K562 (cell line): ENCODE measurements at regions not wholly inside any gene's neighbourhood (a gene's known extent, or its start where the extent isn't known, plus 50 kb on each side); places are given as distances from the start of the nearest gene placed in this dataset.
A peak's percentile ranks its signal among the peaks of the same experiment; 100 is the strongest.

Experiments used
- ATAC-seq: fragments of 200-7000 bp; cut with Tn5 transposase; 3 replicates; pipeline ENCODE4 v1.9.1; 2020; ENCODE audit warnings: moderate library complexity
- BruUV-seq: library from RNA; stranded (reverse); fragments of 400-500 nt; replicated peaks from 2 replicates; lab custom pipeline; 2021; lab: Mats Ljungman, UMichigan
- CTCF ChIA-PET: fragments of 300-600 bp; formaldehyde crosslinking; extraction: SDS; loops from one replicate; lab custom pipeline; 2021; ENCODE audit warnings: low intra/inter-chr PET ratio; lab: Yijun Ruan, JAX
- POLR2A ChIA-PET: fragments of 300-600, 350-650 bp; sonication (Branson Sonifier 250); formaldehyde crosslinking; extraction: SDS; loops from one replicate; lab custom pipeline; 2021; ENCODE audit warnings: antibody characterized with exemption, inconsistent platforms; lab: Yijun Ruan, JAX
- DNase-seq, 4 experiments: peaks; one replicate each; pipeline versions ENCODE4 v3.0.0 to v3.0.0-alpha.2; 2011 to 2018; ENCODE audit warnings: low spot score in 3 of 4, mixed read lengths in 3 of 4; ENCODE audit errors: extremely low read depth in 1 of 4
- FAIRE-seq: peaks from 2 replicates; lab custom pipeline; 2011; peaks lifted over from hg19 to GRCh38; lab: Jason Lieb, UNC
- H2AFZ ChIP-seq: 2 replicates; pipeline ENCODE4 v1.6.0; 2011; ENCODE audit warnings: low read depth, low read length, control low read depth, inconsistent platforms
- H3K27ac ChIP-seq: fragments of 200-600 bp; 3 replicates; pipeline ENCODE4 v1.8.0; 2011; ENCODE audit warnings: low read depth, mild to moderate bottlenecking, control low read depth, inconsistent platforms, low read length, moderate library complexity, mixed read lengths; ENCODE audit errors: extremely low read depth
- H3K27me3 ChIP-seq, 2 experiments: fragments of 300-600 bp in 1 of 2; 2 replicates in 1 of 2; 3 replicates in 1 of 2; pipeline versions ENCODE4 v1.6.0 to v1.8.0; 2011; ENCODE audit warnings: inconsistent platforms in 2 of 2, low read length in 2 of 2, mild to moderate bottlenecking in 1 of 2, mixed read lengths in 1 of 2, moderate library complexity in 1 of 2; ENCODE audit not compliant: control insufficient read depth in 2 of 2, insufficient read depth in 2 of 2
- H3K36me3 ChIP-seq: fragments of 300-600 bp; 3 replicates; pipeline ENCODE4 v1.8.0; 2011; ENCODE audit warnings: mild to moderate bottlenecking, low read length, inconsistent platforms; ENCODE audit not compliant: control insufficient read depth, insufficient read depth
- H3K4me1 ChIP-seq, 2 experiments: fragments of 200-600 bp in 1 of 2; replicated peaks in 1 of 2; 2 replicates in 1 of 2; 3 replicates in 1 of 2; pipeline versions ENCODE4 v1.5.1 to v1.8.0; 2011; ENCODE audit warnings: inconsistent platforms in 2 of 2, low read length in 2 of 2, mild to moderate bottlenecking in 1 of 2, mixed read lengths in 1 of 2, moderate library complexity in 1 of 2; ENCODE audit not compliant: control insufficient read depth in 2 of 2, insufficient read depth in 2 of 2
- H3K4me2 ChIP-seq: 2 replicates; pipeline ENCODE4 v1.6.1; 2011; ENCODE audit warnings: low read length, control low read depth, inconsistent platforms, mixed read lengths; ENCODE audit not compliant: insufficient read depth
- H3K4me3 ChIP-seq: fragments of 200-600 bp; sonication (generic), shearing (Covaris generic); 2 replicates; pipeline ENCODE4 v1.5.1; 2016; ENCODE audit warnings: control low read depth, inconsistent platforms
- H3K79me2 ChIP-seq: fragments of 200-600 bp; 3 replicates; pipeline ENCODE4 v1.8.0; 2011; ENCODE audit warnings: low read length, inconsistent platforms; ENCODE audit not compliant: control insufficient read depth, insufficient read depth
- H3K9ac ChIP-seq, 2 experiments: 2 replicates each; pipeline versions ENCODE4 v1.6.0 to v1.6.1; 2011; ENCODE audit warnings: low read depth in 2 of 2, low read length in 2 of 2, control low read depth in 1 of 2, inconsistent platforms in 1 of 2, mild to moderate bottlenecking in 1 of 2, mixed read lengths in 1 of 2; ENCODE audit not compliant: insufficient read depth in 1 of 2
- H3K9me1 ChIP-seq: one replicate; pipeline ENCODE4 v1.6.0; 2011; ENCODE audit warnings: inconsistent platforms, mild to moderate bottlenecking, low read length, moderate library complexity; ENCODE audit not compliant: control insufficient read depth, insufficient read depth
- H3K9me3 ChIP-seq: replicated peaks from 2 replicates; pipeline ENCODE4 v1.5.1; 2011; ENCODE audit warnings: low read depth, low read length, inconsistent platforms; ENCODE audit not compliant: control insufficient read depth, insufficient read depth
- H4K20me1 ChIP-seq: replicated peaks from 2 replicates; pipeline ENCODE4 v1.6.1; 2011; ENCODE audit warnings: low read length, inconsistent platforms, mixed read lengths; ENCODE audit not compliant: control insufficient read depth, insufficient read depth
- ELF4 ChIP-seq: fragments of 450-650 bp; formaldehyde crosslinking; IDR thresholded peaks from 2 replicates; pipeline ENCODE4 v1.4.0; 2022; ENCODE audit warnings: missing genetic modification characterization
- KAT2B ChIP-seq: IDR thresholded peaks from one replicate; pipeline ENCODE4 v1.6.1; 2012; ENCODE audit warnings: low read depth, mild to moderate bottlenecking, control low read depth, inconsistent platforms, low read length, moderate library complexity
- MTA1 ChIP-seq: fragments of 450-650 bp; IDR thresholded peaks from 2 replicates; pipeline ENCODE4 v1.6.1; 2017; ENCODE audit warnings: borderline replicate concordance
- NFE2 ChIP-seq: IDR thresholded peaks from 2 replicates; pipeline ENCODE4 v1.6.1; 2014; ENCODE audit warnings: antibody characterized with exemption, low read depth
- RAD21 ChIP-seq, 2 experiments: fragments of 250-450 bp in 1 of 2; fragments of 450-650 bp in 1 of 2; sonication (Bioruptor Pico) in 1 of 2; formaldehyde crosslinking in 1 of 2; IDR thresholded peaks in 1 of 2; conservative IDR thresholded peaks in 1 of 2; 2 replicates each; pipeline versions ENCODE4 v1.4.0 to v1.8.0; 2020 to 2022; ENCODE audit warnings: mild to moderate bottlenecking in 2 of 2, moderate library complexity in 1 of 2
- ZNF232 ChIP-seq: sonication (generic); formaldehyde crosslinking; IDR thresholded peaks from 2 replicates; pipeline ENCODE4 v1.8.0; 2022; ENCODE audit warnings: mild to moderate bottlenecking, missing genetic modification reagents
- WGBS: fragments of 100-300 bp; shearing (Covaris generic); methylation state at CpG from one replicate; pipeline ENCODE4 v1.1.6; 2016; ENCODE audit warnings: low coverage, mixed read lengths; ENCODE audit not compliant: insufficient coverage; ENCODE audit errors: missing lambda C conversion rate; 5-methylcytosine and 5-hydroxymethylcytosine counted together
- in situ Hi-C: fragments of 300-500 bp; cut with MboI; formaldehyde crosslinking; loops from 4 replicates; pipeline ENCODE4 v1.15.0; 2018; ENCODE audit warnings: inconsistent platforms, mixed read lengths
- intact Hi-C: fragments of 100-400 bp; cut with micrococcal nuclease; formaldehyde crosslinking; loops from 2 replicates; pipeline ENCODE4 v1.14.2; 2022
- TF ChIP-seq, protein P1 (sequence below): fragments of 450-650 bp; formaldehyde crosslinking; IDR thresholded peaks from 2 replicates; pipeline ENCODE4 v1.4.0; 2022; ENCODE audit warnings: mild to moderate bottlenecking, moderate library complexity
- TF ChIP-seq, protein P2 (sequence below): fragments of 250-450 bp; sonication (Bioruptor Pico); IDR thresholded peaks from 2 replicates; pipeline ENCODE4 v1.4.0; 2020

DNA sequence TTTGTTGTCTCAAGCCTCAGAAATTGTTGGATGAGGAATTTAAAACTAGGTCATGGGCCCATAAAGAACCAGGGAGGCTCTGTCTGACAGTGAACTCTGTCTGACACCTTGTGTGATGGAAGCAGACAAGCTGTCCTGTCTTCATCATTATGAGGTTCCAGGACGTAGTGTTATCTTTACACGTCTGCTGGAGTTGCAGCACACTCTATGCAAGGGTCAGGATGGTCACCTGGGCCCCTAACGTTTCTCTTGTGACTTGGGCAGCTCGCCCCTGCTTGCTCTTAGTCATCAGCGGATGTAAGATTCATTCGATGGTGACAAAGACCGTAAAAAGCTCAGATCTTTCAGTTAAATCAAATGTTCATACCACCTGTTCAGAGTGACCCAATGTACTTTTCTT is 92.0 kb upstream of the ADGRG2 start:
- ATAC-seq (no peak), DNase-seq (no peak), FAIRE-seq (no peak)
- no peaks in the 10 kb centered on the region for H3K36me3 ChIP-seq
- no peaks in the 10 kb centered on the region for H4K20me1 ChIP-seq
- in situ Hi-C loops: no loop called here
- ChIA-PET POLR2A (interaction anchor here (1.0 kb wide), 1 partner anchor 8 kb away, joined by 4 read pairs; no protein-coding TSS in a partner anchor), CTCF (no interaction called here)
- intact Hi-C loops: no loop called here
- no peaks in the 10 kb centered on the region; a peak in 1 of 5 replicates for H3K27me3 ChIP-seq
- no peak overlapping the region for H3K27ac ChIP-seq
- no peak overlapping the region for H3K4me3 ChIP-seq
- no peaks in the 10 kb centered on the region for H3K9me3 ChIP-seq
- H3K4me2 ChIP-seq: no peak overlapping the region
- no peaks in the 10 kb centered on the region for H3K4me1 ChIP-seq
- no peak overlapping the region for H2AFZ ChIP-seq
- H3K9me1 ChIP-seq: no peaks in the 10 kb centered on the region
- WGBS: 2% methylated on average over 6 of the region's 7 CpGs
- H3K79me2 ChIP-seq: no peaks in the 10 kb centered on the region
- TF ChIP-seq ZNF232 (CRISPR knock-in tag) (no peak), MTA1 (no peak), ELF4 (no peak), KAT2B (no peak)
- TF ChIP-seq, protein P1, sequence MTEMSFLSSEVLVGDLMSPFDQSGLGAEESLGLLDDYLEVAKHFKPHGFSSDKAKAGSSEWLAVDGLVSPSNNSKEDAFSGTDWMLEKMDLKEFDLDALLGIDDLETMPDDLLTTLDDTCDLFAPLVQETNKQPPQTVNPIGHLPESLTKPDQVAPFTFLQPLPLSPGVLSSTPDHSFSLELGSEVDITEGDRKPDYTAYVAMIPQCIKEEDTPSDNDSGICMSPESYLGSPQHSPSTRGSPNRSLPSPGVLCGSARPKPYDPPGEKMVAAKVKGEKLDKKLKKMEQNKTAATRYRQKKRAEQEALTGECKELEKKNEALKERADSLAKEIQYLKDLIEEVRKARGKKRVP: no peak
- BruUV-seq: no TSS peak
- no peak overlapping the region for H3K9ac ChIP-seq

DNA sequence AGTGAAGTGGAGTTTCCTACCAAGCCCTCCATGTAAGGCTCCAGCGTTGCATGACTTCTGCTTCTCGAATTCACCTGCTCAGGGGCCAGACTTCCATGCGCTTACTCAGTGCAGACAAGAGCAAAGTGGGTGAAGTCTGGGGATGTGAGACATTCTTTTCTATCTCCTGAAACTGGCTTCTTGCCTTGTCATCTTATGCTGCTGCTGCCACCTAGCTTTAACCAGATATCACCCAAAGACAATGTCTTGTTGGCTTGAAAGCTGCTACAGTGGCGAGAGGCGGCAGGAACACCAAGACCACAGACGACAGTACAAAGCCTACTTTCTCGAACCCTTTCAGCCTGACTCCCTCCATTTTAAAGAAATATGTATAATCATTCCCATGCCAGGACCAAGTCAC is 103.6 kb upstream of the ADGRG2 start:
- Histone ChIP-seq H3K27me3 (no peaks in the 10 kb centered on the region), H3K9me3 (no peaks in the 10 kb centered on the region), H3K4me3 (no peak overlapping the region), H3K9me1 (no peaks in the 10 kb centered on the region), H3K27ac (no peak overlapping the region), H3K4me1 (no peaks in the 10 kb centered on the region), H3K4me2 (no peak overlapping the region), H2AFZ (no peak overlapping the region), H3K9ac (no peak overlapping the region), H3K36me3 (no peaks in the 10 kb centered on the region), H4K20me1 (no peaks in the 10 kb centered on the region), H3K79me2 (no peaks in the 10 kb centered on the region)
- ATAC-seq (peak; percentile 67), FAIRE-seq (no peak), DNase-seq (peak in 2 of 4 experiments; percentile 8 to 22)
- no TSS peak for BruUV-seq
- POLR2A ChIA-PET: no interaction called here
- intact Hi-C loops: loop anchor here (1.0 to 10.0 kb wide), 2 partner anchors 181 to 209 kb away; no protein-coding TSS in a partner anchor
- in situ Hi-C loops: no loop called here
- CTCF ChIA-PET: interaction anchor here (0.7 kb wide), 1 partner anchor 16 kb away, joined by 3 read pairs; no protein-coding TSS in a partner anchor
- 7% methylated on average over 5 of the region's 7 CpGs for WGBS
- peak; percentile 62 for TF ChIP-seq NFE2
- TF ChIP-seq, protein P2, sequence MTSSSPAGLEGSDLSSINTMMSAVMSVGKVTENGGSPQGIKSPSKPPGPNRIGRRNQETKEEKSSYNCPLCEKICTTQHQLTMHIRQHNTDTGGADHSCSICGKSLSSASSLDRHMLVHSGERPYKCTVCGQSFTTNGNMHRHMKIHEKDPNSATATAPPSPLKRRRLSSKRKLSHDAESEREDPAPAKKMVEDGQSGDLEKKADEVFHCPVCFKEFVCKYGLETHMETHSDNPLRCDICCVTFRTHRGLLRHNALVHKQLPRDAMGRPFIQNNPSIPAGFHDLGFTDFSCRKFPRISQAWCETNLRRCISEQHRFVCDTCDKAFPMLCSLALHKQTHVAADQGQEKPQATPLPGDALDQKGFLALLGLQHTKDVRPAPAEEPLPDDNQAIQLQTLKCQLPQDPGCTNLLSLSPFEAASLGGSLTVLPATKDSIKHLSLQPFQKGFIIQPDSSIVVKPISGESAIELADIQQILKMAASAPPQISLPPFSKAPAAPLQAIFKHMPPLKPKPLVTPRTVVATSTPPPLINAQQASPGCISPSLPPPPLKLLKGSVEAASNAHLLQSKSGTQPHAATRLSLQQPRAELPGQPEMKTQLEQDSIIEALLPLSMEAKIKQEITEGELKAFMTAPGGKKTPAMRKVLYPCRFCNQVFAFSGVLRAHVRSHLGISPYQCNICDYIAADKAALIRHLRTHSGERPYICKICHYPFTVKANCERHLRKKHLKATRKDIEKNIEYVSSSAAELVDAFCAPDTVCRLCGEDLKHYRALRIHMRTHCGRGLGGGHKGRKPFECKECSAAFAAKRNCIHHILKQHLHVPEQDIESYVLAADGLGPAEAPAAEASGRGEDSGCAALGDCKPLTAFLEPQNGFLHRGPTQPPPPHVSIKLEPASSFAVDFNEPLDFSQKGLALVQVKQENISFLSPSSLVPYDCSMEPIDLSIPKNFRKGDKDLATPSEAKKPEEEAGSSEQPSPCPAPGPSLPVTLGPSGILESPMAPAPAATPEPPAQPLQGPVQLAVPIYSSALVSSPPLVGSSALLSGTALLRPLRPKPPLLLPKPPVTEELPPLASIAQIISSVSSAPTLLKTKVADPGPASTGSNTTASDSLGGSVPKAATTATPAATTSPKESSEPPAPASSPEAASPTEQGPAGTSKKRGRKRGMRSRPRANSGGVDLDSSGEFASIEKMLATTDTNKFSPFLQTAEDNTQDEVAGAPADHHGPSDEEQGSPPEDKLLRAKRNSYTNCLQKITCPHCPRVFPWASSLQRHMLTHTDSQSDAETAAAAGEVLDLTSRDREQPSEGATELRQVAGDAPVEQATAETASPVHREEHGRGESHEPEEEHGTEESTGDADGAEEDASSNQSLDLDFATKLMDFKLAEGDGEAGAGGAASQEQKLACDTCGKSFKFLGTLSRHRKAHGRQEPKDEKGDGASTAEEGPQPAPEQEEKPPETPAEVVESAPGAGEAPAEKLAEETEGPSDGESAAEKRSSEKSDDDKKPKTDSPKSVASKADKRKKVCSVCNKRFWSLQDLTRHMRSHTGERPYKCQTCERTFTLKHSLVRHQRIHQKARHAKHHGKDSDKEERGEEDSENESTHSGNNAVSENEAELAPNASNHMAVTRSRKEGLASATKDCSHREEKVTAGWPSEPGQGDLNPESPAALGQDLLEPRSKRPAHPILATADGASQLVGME: no peak
- peak in 1 of 2 experiments; percentile 49; a peak in 2 of 4 replicates for TF ChIP-seq RAD21 (CRISPR knock-in tag; conservative IDR thresholded peaks at IDR 0.05 in 1 of 2, IDR thresholded peaks at IDR 0.05 in 1 of 2)
